ENCODE measurements at regions not wholly inside any gene's neighbourhood (a gene's known extent, or its start where the extent isn't known, plus 50 kb on each side); places are given as distances from the start of the nearest gene placed in this dataset.

DNA sequence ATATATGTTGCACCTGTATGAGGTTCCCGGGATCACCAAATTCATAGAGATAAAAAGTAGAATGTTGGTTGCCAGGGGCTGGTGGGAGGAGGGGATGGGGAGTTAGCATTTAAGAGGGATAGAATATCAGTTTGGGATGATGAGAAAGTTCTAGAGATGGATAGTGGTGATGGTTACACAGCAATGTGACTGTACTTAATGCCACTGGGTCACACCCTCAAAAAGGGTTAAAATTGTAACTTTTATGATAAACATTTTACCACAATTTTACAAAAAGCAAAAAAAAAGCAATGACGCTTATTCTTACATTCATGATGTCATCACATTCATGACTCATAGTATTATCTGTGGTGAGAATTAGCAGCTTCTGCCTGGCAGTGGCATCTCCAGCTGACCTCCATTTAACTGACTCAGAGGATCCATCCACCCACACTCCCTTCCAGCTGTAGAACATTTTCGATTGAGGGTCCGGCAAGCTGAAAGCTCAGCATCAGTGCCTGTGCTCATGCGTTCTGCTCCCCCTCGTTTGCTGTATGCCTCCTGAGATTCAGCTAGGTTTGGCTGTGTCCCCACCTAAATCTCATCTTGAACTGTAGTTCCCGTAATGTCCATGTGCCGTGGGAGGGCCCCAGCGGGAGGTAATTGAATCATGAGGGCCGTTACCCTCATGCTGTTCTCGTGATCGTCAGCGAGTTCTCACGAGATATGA lies 64.8 kb upstream of the TMEM260 start:
- no peak for DNase-seq
- Histone ChIP-seq H3K79me2 (ENCODE audit: insufficient read depth) (no peaks in the 10 kb centered on the region), H3K4me2 (no peak overlapping the region), H3K36me3 (replicated peaks in 1 of 2; ENCODE audit: control insufficient read depth in 1 of 2, insufficient read depth in 2 of 2, low read length in 1 of 2) (no peaks in the 10 kb centered on the region), H3K9ac (no peak overlapping the region), H3K9me3 (no peaks in the 10 kb centered on the region), H2AFZ (ENCODE audit: low read depth) (no peak overlapping the region), H3K27ac (ENCODE audit: low read depth in 2 of 2, low read length in 1 of 2) (no peak overlapping the region), H3K4me1 (ENCODE audit: control insufficient read depth in 1 of 2, insufficient read depth in 2 of 2, low read depth in 1 of 2, low read length in 1 of 2) (no peaks in the 10 kb centered on the region), H4K20me1 (ENCODE audit: insufficient read depth) (no peaks in the 10 kb centered on the region), H3K4me3 (ENCODE audit: low read depth in 2 of 2, low read length in 1 of 2) (no peak overlapping the region), H3F3A (replicated peaks; ENCODE audit: insufficient read depth) (no peaks in the 10 kb centered on the region), H3K9me2 (no peaks in the 10 kb centered on the region), H3K27me3 (ENCODE audit: insufficient read depth) (peaks cover 21% of the 10 kb centered on the region; the same call in 1 of the 2 replicates)
- no peak for TF ChIP-seq TCF12 (IDR thresholded peaks at IDR 0.05)
- CTCF ChIA-PET = interaction anchor here (1.5 to 5.1 kb wide), 2 partner anchors 24 to 37 kb away, joined by 3 to 23 read pairs; no protein-coding TSS in a partner anchor
- POLR2A ChIA-PET = no interaction called here
- WGBS (ENCODE audit: low lambda C conversion rate) = 3% methylated on average over 13 of the region's 14 CpGs

DNA sequence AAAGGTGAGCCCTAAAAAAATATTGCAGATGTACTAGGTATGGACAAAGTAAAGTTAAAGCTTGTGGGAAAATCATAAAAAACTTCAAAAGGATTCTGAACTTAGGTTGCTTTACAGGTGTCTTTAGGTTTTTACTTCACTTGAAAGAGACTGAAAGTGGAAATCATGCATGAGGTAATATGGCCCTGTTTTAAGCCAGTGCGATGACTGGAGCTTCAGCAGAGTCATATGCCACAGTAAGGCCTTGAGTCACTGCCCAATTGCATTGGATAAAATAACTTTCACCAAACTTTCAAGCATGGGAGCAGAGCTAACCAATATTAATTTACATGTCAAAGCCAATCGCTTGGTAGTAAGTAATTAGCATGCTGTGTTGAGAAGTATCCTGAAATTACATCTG lies 63.9 kb upstream of the TMEM260 start:
- no peak overlapping the region for H3K9ac ChIP-seq
- H3K27me3 ChIP-seq (ENCODE audit: insufficient read depth) = peaks cover 12% of the 10 kb centered on the region; the same call in 1 of the 2 replicates
- H3K4me2 ChIP-seq = no peak overlapping the region
- no peaks in the 10 kb centered on the region for H3K79me2 ChIP-seq (ENCODE audit: insufficient read depth)
- no peak for DNase-seq
- no peaks in the 10 kb centered on the region for H3K9me3 ChIP-seq
- no peaks in the 10 kb centered on the region for H3F3A ChIP-seq (replicated peaks; ENCODE audit: insufficient read depth)
- H3K9me2 ChIP-seq = no peaks in the 10 kb centered on the region
- no peaks in the 10 kb centered on the region for H3K36me3 ChIP-seq (replicated peaks in 1 of 2; ENCODE audit: control insufficient read depth in 1 of 2, insufficient read depth in 2 of 2, low read length in 1 of 2)
- no peak overlapping the region for H3K4me3 ChIP-seq (ENCODE audit: low read depth in 2 of 2, low read length in 1 of 2)
- 22% methylated on average over 2 of the region's 2 CpGs for WGBS (ENCODE audit: low lambda C conversion rate)
- ChIA-PET POLR2A (no interaction called here), CTCF (interaction anchor here (1.0 to 5.1 kb wide), 3 partner anchors 25 to 41 kb away, joined by 3 to 23 read pairs (median 3); no protein-coding TSS in a partner anchor)
- TF ChIP-seq TEAD4 (IDR thresholded peaks at IDR 0.05; ENCODE audit: borderline replicate concordance, insufficient read depth) (no peak), FOSL2 (IDR thresholded peaks at IDR 0.05; ENCODE audit: borderline replicate concordance, low read depth) (no peak), NFIC (IDR thresholded peaks at IDR 0.05; ENCODE audit: borderline replicate concordance) (no peak), JUND (IDR thresholded peaks at IDR 0.05) (no peak), SMC3 (IDR thresholded peaks at IDR 0.05; ENCODE audit: low read depth, low read length) (no peak), EZH2phosphoT487 (IDR thresholded peaks at IDR 0.05; ENCODE audit: borderline replicate concordance, low read depth) (no peak), RFX5 (IDR thresholded peaks at IDR 0.05; ENCODE audit: low read length) (no peak), YY1 (IDR thresholded peaks at IDR 0.05; ENCODE audit: low read depth) (no peak), ELF1 (IDR thresholded peaks at IDR 0.05) (no peak), TAF1 (IDR thresholded peaks at IDR 0.05; ENCODE audit: borderline replicate concordance, low read depth, low read length) (no peak), POLR2AphosphoS5 (IDR thresholded peaks at IDR 0.05; ENCODE audit: low read depth, low read length) (no peak)
- TF ChIP-seq, protein P1, sequence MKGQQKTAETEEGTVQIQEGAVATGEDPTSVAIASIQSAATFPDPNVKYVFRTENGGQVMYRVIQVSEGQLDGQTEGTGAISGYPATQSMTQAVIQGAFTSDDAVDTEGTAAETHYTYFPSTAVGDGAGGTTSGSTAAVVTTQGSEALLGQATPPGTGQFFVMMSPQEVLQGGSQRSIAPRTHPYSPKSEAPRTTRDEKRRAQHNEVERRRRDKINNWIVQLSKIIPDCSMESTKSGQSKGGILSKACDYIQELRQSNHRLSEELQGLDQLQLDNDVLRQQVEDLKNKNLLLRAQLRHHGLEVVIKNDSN (IDR thresholded peaks at IDR 0.05; ENCODE audit: borderline replicate concordance, low read depth) = no peak
- TF ChIP-seq, protein P2, sequence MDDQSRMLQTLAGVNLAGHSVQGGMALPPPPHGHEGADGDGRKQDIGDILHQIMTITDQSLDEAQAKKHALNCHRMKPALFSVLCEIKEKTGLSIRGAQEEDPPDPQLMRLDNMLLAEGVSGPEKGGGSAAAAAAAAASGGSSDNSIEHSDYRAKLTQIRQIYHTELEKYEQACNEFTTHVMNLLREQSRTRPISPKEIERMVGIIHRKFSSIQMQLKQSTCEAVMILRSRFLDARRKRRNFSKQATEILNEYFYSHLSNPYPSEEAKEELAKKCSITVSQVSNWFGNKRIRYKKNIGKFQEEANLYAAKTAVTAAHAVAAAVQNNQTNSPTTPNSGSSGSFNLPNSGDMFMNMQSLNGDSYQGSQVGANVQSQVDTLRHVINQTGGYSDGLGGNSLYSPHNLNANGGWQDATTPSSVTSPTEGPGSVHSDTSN (IDR thresholded peaks at IDR 0.05) = no peak
- TF ChIP-seq, protein P3, sequence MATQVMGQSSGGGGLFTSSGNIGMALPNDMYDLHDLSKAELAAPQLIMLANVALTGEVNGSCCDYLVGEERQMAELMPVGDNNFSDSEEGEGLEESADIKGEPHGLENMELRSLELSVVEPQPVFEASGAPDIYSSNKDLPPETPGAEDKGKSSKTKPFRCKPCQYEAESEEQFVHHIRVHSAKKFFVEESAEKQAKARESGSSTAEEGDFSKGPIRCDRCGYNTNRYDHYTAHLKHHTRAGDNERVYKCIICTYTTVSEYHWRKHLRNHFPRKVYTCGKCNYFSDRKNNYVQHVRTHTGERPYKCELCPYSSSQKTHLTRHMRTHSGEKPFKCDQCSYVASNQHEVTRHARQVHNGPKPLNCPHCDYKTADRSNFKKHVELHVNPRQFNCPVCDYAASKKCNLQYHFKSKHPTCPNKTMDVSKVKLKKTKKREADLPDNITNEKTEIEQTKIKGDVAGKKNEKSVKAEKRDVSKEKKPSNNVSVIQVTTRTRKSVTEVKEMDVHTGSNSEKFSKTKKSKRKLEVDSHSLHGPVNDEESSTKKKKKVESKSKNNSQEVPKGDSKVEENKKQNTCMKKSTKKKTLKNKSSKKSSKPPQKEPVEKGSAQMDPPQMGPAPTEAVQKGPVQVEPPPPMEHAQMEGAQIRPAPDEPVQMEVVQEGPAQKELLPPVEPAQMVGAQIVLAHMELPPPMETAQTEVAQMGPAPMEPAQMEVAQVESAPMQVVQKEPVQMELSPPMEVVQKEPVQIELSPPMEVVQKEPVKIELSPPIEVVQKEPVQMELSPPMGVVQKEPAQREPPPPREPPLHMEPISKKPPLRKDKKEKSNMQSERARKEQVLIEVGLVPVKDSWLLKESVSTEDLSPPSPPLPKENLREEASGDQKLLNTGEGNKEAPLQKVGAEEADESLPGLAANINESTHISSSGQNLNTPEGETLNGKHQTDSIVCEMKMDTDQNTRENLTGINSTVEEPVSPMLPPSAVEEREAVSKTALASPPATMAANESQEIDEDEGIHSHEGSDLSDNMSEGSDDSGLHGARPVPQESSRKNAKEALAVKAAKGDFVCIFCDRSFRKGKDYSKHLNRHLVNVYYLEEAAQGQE (IDR thresholded peaks at IDR 0.05; ENCODE audit: low read depth, low read length) = no peak
- TF ChIP-seq, protein P4, sequence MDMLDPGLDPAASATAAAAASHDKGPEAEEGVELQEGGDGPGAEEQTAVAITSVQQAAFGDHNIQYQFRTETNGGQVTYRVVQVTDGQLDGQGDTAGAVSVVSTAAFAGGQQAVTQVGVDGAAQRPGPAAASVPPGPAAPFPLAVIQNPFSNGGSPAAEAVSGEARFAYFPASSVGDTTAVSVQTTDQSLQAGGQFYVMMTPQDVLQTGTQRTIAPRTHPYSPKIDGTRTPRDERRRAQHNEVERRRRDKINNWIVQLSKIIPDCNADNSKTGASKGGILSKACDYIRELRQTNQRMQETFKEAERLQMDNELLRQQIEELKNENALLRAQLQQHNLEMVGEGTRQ (IDR thresholded peaks at IDR 0.05; ENCODE audit: borderline replicate concordance, low read depth, low read length) = no peak
- H3K4me1 ChIP-seq (ENCODE audit: control insufficient read depth in 1 of 2, insufficient read depth in 2 of 2, low read depth in 1 of 2, low read length in 1 of 2) = no peaks in the 10 kb centered on the region
- H2AFZ ChIP-seq (ENCODE audit: low read depth) = no peak overlapping the region
- no peaks in the 10 kb centered on the region for H4K20me1 ChIP-seq (ENCODE audit: insufficient read depth)
- H3K27ac ChIP-seq (ENCODE audit: low read depth in 2 of 2, low read length in 1 of 2) = no peak overlapping the region

Data from SK-N-SH (cell line).